ENCODE measurements at regions not wholly inside any gene's neighbourhood (a gene's known extent, or its start where the extent isn't known, plus 50 kb on each side); places are given as distances from the start of the nearest gene placed in this dataset.

- DNase-seq (ENCODE audit: extremely low read depth, insufficient read length), result no peak
- Histone ChIP-seq H3K4me3 (replicated peaks; ENCODE audit: low read depth, low read length) (no peak overlapping the region), H3K27me3 (replicated peaks; ENCODE audit: control insufficient read depth, insufficient read depth, low read length) (no peaks in the 10 kb centered on the region), H3K36me3 (ENCODE audit: control insufficient read depth, insufficient read depth, low read length) (no peaks in the 10 kb centered on the region)
- no peak for TF ChIP-seq CTCF (IDR thresholded peaks at IDR 0.05; ENCODE audit: insufficient read depth, low read length, poor library complexity, severe bottlenecking)
Measured at GRCh38 chr6:77292564-77293546, 170.4 kb downstream of the HTR1B start.

- H3K4me3 ChIP-seq (replicated peaks; ENCODE audit: low read depth, low read length), result no peak overlapping the region
- H3K27me3 ChIP-seq (replicated peaks; ENCODE audit: control insufficient read depth, insufficient read depth, low read length), result no peaks in the 10 kb centered on the region
- no peak for DNase-seq (ENCODE audit: extremely low read depth, insufficient read length)
- no peak for TF ChIP-seq CTCF (IDR thresholded peaks at IDR 0.05; ENCODE audit: insufficient read depth, low read length, poor library complexity, severe bottlenecking)
- H3K36me3 ChIP-seq (ENCODE audit: control insufficient read depth, insufficient read depth, low read length), result no peaks in the 10 kb centered on the region
Measured at GRCh38 chr6:77290798-77291197, 172.5 kb downstream of the HTR1B start.

- Histone ChIP-seq H3K27me3 (replicated peaks; ENCODE audit: control insufficient read depth, insufficient read depth, low read length) (no peaks in the 10 kb centered on the region), H3K4me3 (replicated peaks; ENCODE audit: low read depth, low read length) (no peak overlapping the region), H3K36me3 (ENCODE audit: control insufficient read depth, insufficient read depth, low read length) (no peaks in the 10 kb centered on the region)
- DNase-seq (ENCODE audit: extremely low read depth, insufficient read length), result no peak
- TF ChIP-seq CTCF (IDR thresholded peaks at IDR 0.05; ENCODE audit: insufficient read depth, low read length, poor library complexity, severe bottlenecking), result no peak
Measured at GRCh38 chr6:77286541-77286940, 176.8 kb downstream of the HTR1B start.

GRCh38 chr6:77273929-77274328 is 189.4 kb downstream of the HTR1B start:
- no peak for TF ChIP-seq CTCF (IDR thresholded peaks at IDR 0.05; ENCODE audit: insufficient read depth, low read length, poor library complexity, severe bottlenecking)
- Histone ChIP-seq H3K4me3 (replicated peaks; ENCODE audit: low read depth, low read length) (no peak overlapping the region), H3K27me3 (replicated peaks; ENCODE audit: control insufficient read depth, insufficient read depth, low read length) (no peaks in the 10 kb centered on the region), H3K36me3 (ENCODE audit: control insufficient read depth, insufficient read depth, low read length) (no peaks in the 10 kb centered on the region)
- no peak for DNase-seq (ENCODE audit: extremely low read depth, insufficient read length)

- TF ChIP-seq CTCF (IDR thresholded peaks at IDR 0.05; ENCODE audit: insufficient read depth, low read length, poor library complexity, severe bottlenecking), result no peak
- H3K4me3 ChIP-seq (replicated peaks; ENCODE audit: low read depth, low read length), result no peak overlapping the region
- H3K36me3 ChIP-seq (ENCODE audit: control insufficient read depth, insufficient read depth, low read length), result no peaks in the 10 kb centered on the region
- H3K27me3 ChIP-seq (replicated peaks; ENCODE audit: control insufficient read depth, insufficient read depth, low read length), result no peaks in the 10 kb centered on the region
- DNase-seq (ENCODE audit: extremely low read depth, insufficient read length), result no peak
Measured at GRCh38 chr6:77264970-77265369, 198.3 kb downstream of the HTR1B start.
